Suprapubic skin (tissue), 4 donors: ENCODE measurements at regions not wholly inside any gene's neighbourhood (a gene's known extent, or its start where the extent isn't known, plus 50 kb on each side); places are given as distances from the start of the nearest gene placed in this dataset.

Experiments used
- DNase-seq, 2 donors: peaks; one replicate each; pipeline ENCODE4 v3.0.0-alpha.2; 2019; ENCODE audit warnings: low spot score in 2 of 2
- H3K27ac ChIP-seq: fragments of 200-600 bp; sonication (generic); one replicate; pipeline ENCODE4 v1.5.1; 2019
- H3K27me3 ChIP-seq: fragments of 200-600 bp; sonication (generic); one replicate; pipeline ENCODE4 v1.5.1; 2019
- H3K36me3 ChIP-seq: fragments of 200-600 bp; sonication (generic); one replicate; pipeline ENCODE4 v1.5.1; 2019
- H3K4me1 ChIP-seq: fragments of 200-600 bp; sonication (generic); one replicate; pipeline ENCODE4 v1.5.1; 2019
- H3K4me3 ChIP-seq: fragments of 200-600 bp; sonication (generic); one replicate; pipeline ENCODE4 v1.5.1; 2019; ENCODE audit warnings: mild to moderate bottlenecking
- H3K9me3 ChIP-seq: fragments of 200-600 bp; sonication (generic); one replicate; pipeline ENCODE4 v1.5.1; 2019
- CTCF ChIP-seq, 2 donors: fragments of 200-600 bp in 1 of 2; fragments of 450-650 bp in 1 of 2; sonication (generic) in 1 of 2; IDR thresholded peaks; one replicate each; pipeline ENCODE4 v1.5.1; 2016 to 2019; ENCODE audit warnings: antibody characterized with exemption in 2 of 2, mild to moderate bottlenecking in 1 of 2, moderate library complexity in 1 of 2
- EP300 ChIP-seq: sonication (generic); formaldehyde crosslinking; IDR thresholded peaks from one replicate; pipeline ENCODE4 v1.6.1; 2017; ENCODE audit warnings: antibody characterized with exemption
- POLR2A ChIP-seq, 2 donors: fragments of 450-650 bp; IDR thresholded peaks; one replicate each; pipeline ENCODE4 v1.6.1; 2017; ENCODE audit warnings: antibody characterized with exemption in 2 of 2, mild to moderate bottlenecking in 2 of 2, moderate library complexity in 2 of 2
- POLR2AphosphoS5 ChIP-seq, 3 donors: sonication (generic); formaldehyde crosslinking; IDR thresholded peaks; one replicate each; pipeline ENCODE4 v1.6.1; 2017; ENCODE audit warnings: antibody characterized with exemption in 3 of 3
- WGBS: methylation state at CpG from one replicate; pipeline ENCODE4 v1.1.5; 2018; 5-methylcytosine and 5-hydroxymethylcytosine counted together

GRCh38 chr17:34797720-34798119 is 163.5 kb downstream of the CCT6B start:
- H3K4me3 ChIP-seq, result no peak overlapping the region
- TF ChIP-seq EP300 (no peak), CTCF (IDR thresholded peaks at IDR 0.05) (no peak), POLR2AphosphoS5 (IDR thresholded peaks at IDR 0.05) (no peak), POLR2A (IDR thresholded peaks at IDR 0.05) (no peak)
- H3K36me3 ChIP-seq, result no peaks in the 10 kb centered on the region
- H3K27me3 ChIP-seq, result peaks cover 4% of the 10 kb centered on the region
- H3K4me1 ChIP-seq, result no peaks in the 10 kb centered on the region
- 12% methylated on average over 10 of the region's 10 CpGs for WGBS
- H3K9me3 ChIP-seq, result peaks cover 4% of the 10 kb centered on the region
- no peak overlapping the region for H3K27ac ChIP-seq
- DNase-seq, result no peak

- Histone ChIP-seq H3K27me3 (peaks cover 4% of the 10 kb centered on the region), H3K9me3 (no peaks in the 10 kb centered on the region), H3K27ac (no peak overlapping the region), H3K4me1 (no peaks in the 10 kb centered on the region), H3K36me3 (no peaks in the 10 kb centered on the region), H3K4me3 (no peak overlapping the region)
- DNase-seq, result no peak
- WGBS, result 42% methylated on average over 9 of the region's 9 CpGs
- TF ChIP-seq CTCF (IDR thresholded peaks at IDR 0.05), result no peak
- no peak for TF ChIP-seq POLR2A (IDR thresholded peaks at IDR 0.05)
- no peak for TF ChIP-seq EP300
- no peak for TF ChIP-seq POLR2AphosphoS5 (IDR thresholded peaks at IDR 0.05)
Measured at GRCh38 chr17:34793231-34793908, 167.9 kb downstream of the CCT6B start.

- WGBS, result 87% methylated on average over 6 of the region's 6 CpGs
- no peaks in the 10 kb centered on the region for H3K4me1 ChIP-seq
Measured at GRCh38 chr17:34788696-34789095, 172.6 kb downstream of the CCT6B start.

GRCh38 chr17:34784526-34784925 is 176.7 kb downstream of the CCT6B start:
- no peaks in the 10 kb centered on the region for H3K4me1 ChIP-seq
- no peak for DNase-seq
- no peak overlapping the region for H3K4me3 ChIP-seq
- H3K27ac ChIP-seq, result no peak overlapping the region
- TF ChIP-seq POLR2AphosphoS5 (IDR thresholded peaks at IDR 0.05) (no peak), POLR2A (IDR thresholded peaks at IDR 0.05) (no peak), EP300 (no peak), CTCF (IDR thresholded peaks at IDR 0.05) (no peak)
- WGBS, result 23% methylated on average over 4 of the region's 4 CpGs
- peaks cover 14% of the 10 kb centered on the region for H3K27me3 ChIP-seq
- H3K9me3 ChIP-seq, result no peaks in the 10 kb centered on the region
- no peaks in the 10 kb centered on the region for H3K36me3 ChIP-seq

More at GRCh38 chr17:34788696-34789095, 172.6 kb downstream of the CCT6B start:
- H3K36me3 ChIP-seq, result no peaks in the 10 kb centered on the region
- DNase-seq, result no peak
- no peaks in the 10 kb centered on the region for H3K9me3 ChIP-seq
- TF ChIP-seq POLR2A (IDR thresholded peaks at IDR 0.05) (no peak), EP300 (no peak), CTCF (IDR thresholded peaks at IDR 0.05) (no peak), POLR2AphosphoS5 (IDR thresholded peaks at IDR 0.05) (no peak)
- H3K27me3 ChIP-seq, result peaks cover 4% of the 10 kb centered on the region
- no peak overlapping the region for H3K4me3 ChIP-seq
- no peak overlapping the region for H3K27ac ChIP-seq

GRCh38 chr17:34782271-34782670 is 179.0 kb downstream of the CCT6B start:
- H3K4me3 ChIP-seq, result no peak overlapping the region
- H3K27ac ChIP-seq, result no peak overlapping the region
- WGBS, result 62% methylated on average over 5 of the region's 6 CpGs
- TF ChIP-seq CTCF (IDR thresholded peaks at IDR 0.05), result no peak
- no peak for TF ChIP-seq POLR2A (IDR thresholded peaks at IDR 0.05)
- TF ChIP-seq EP300, result no peak
- TF ChIP-seq POLR2AphosphoS5 (IDR thresholded peaks at IDR 0.05), result no peak
- no peaks in the 10 kb centered on the region for H3K4me1 ChIP-seq
- H3K9me3 ChIP-seq, result no peaks in the 10 kb centered on the region
- DNase-seq, result no peak
- no peaks in the 10 kb centered on the region for H3K36me3 ChIP-seq
- peaks cover 14% of the 10 kb centered on the region for H3K27me3 ChIP-seq
